IPS DF 19.7 (cell line): ENCODE measurements at regions not wholly inside any gene's neighbourhood (a gene's known extent, or its start where the extent isn't known, plus 50 kb on each side); places are given as distances from the start of the nearest gene placed in this dataset.
"Not testable (repeated sequence)": the region's sequence is repeated elsewhere in the genome, so short reads cannot be mapped to it uniquely, and the experiment has no call there.

Experiments used
- DNase-seq: peaks from one replicate; pipeline ENCODE4 v3.0.0-alpha.2; 2013; ENCODE audit warnings: low read depth, low spot score

GRCh38 chr7:1300206-1300605, 67.5 kb downstream of the UNCX start:
- DNase-seq = no peak

GRCh38 chr7:1300636-1301035, 68.0 kb downstream of the UNCX start:
- no peak for DNase-seq

GRCh38 chr7:1301054-1301881, 68.6 kb downstream of the UNCX start:
- DNase-seq = no peak

GRCh38 chr7:1301882-1302251, 69.2 kb downstream of the UNCX start:
- no peak for DNase-seq

- DNase-seq = no peak
Observed at GRCh38 chr7:1302936-1303335, 70.3 kb downstream of the UNCX start.

- not testable (repeated sequence) for DNase-seq
Observed at GRCh38 chr7:1304011-1304410, 71.3 kb downstream of the UNCX start.

- DNase-seq = no peak
Observed at GRCh38 chr7:1305873-1306272, 73.2 kb downstream of the UNCX start.

- DNase-seq = no peak
Observed at GRCh38 chr7:1307828-1308227, 75.2 kb downstream of the UNCX start.

GRCh38 chr7:1309290-1309689, 76.6 kb downstream of the UNCX start:
- no peak for DNase-seq

- DNase-seq = no peak
Observed at GRCh38 chr7:1309996-1310395, 77.3 kb downstream of the UNCX start.

- no peak for DNase-seq
Observed at GRCh38 chr7:1310936-1311335, 78.3 kb downstream of the UNCX start.

GRCh38 chr7:1311406-1312135, 78.9 kb downstream of the UNCX start:
- no peak for DNase-seq

- no peak for DNase-seq
Observed at GRCh38 chr7:1312136-1313070, 79.7 kb downstream of the UNCX start.

- no peak for DNase-seq
Observed at GRCh38 chr7:1313613-1314012, 80.9 kb downstream of the UNCX start.

- DNase-seq = no peak
Observed at GRCh38 chr7:1314021-1314907, 81.6 kb downstream of the UNCX start.

- no peak for DNase-seq
Observed at GRCh38 chr7:1314908-1315450, 82.3 kb downstream of the UNCX start.

- no peak for DNase-seq
Observed at GRCh38 chr7:1316086-1316485, 83.4 kb downstream of the UNCX start.

GRCh38 chr7:1317646-1318045, 85.0 kb downstream of the UNCX start:
- DNase-seq = no peak

- no peak for DNase-seq
Observed at GRCh38 chr7:1318051-1318450, 85.4 kb downstream of the UNCX start.

- no peak for DNase-seq
Observed at GRCh38 chr7:1318661-1319060, 86.0 kb downstream of the UNCX start.
